GM21360 (cell line): ENCODE measurements at regions not wholly inside any gene's neighbourhood (a gene's known extent, or its start where the extent isn't known, plus 50 kb on each side); places are given as distances from the start of the nearest gene placed in this dataset.

Experiments used
- ATAC-seq: cut with Tn5 transposase; IDR thresholded peaks from one replicate; pipeline ENCODE4 v1.9.1; 2021; ENCODE audit warnings: mild to moderate bottlenecking, moderate library complexity; ENCODE audit not compliant: unreplicated experiment

DNA sequence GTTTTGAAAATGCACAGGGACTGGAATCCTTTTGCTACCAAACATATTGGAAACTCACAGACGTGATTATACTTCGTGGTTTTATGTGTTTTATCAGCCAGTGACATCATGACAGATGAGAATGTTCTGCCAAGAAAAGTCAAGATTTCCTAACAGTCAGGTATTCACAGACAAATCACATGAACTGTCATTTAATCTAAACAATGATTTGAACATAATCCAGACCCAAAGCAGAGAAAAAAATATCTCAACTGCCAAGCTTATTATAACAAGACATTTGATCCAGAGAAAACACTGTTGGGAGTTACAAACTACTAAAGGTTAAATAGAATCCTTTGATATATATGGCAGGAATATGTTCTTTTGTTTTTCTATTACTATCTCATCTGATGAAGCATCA lies 635.9 kb upstream of the FRG1 start:
- ATAC-seq = no peak

DNA sequence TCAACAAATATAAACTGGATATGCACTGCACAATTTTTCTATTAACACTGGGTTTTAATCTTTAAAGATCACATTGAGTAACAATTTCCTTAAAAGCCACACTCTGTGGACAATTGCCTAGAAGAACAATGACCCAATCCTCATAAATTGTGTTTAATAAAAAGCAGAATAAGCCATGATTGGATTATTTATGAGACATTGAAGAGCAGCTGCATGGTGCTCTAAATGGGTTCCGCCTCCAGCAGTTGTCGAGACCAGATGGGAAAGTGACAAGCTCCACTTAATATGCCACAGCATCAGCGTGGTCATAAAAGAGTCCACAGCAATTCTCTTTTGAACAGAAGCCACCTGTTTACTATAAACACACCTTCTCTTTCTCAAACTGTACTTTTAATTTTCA lies 635.2 kb upstream of the FRG1 start:
- ATAC-seq = no peak

DNA sequence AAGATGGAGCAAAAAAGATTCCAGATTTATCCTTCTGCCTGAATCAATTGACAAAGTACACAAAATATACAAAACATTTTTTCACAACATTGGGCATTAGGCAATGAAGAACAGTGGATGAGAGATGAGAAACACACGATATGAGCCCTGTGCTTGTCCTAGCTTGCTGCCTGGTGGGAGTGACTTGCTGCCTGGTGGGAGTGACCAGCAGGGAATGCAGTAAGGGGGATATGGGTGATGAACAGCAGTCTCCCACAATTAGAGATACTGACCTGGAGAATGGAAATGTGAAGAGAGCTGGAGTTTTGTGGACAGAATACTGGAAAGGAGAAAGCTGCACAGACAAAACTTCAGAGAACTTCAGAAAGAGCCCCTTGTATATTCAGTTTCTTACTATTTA lies 629.4 kb upstream of the FRG1 start:
- no peak for ATAC-seq

DNA sequence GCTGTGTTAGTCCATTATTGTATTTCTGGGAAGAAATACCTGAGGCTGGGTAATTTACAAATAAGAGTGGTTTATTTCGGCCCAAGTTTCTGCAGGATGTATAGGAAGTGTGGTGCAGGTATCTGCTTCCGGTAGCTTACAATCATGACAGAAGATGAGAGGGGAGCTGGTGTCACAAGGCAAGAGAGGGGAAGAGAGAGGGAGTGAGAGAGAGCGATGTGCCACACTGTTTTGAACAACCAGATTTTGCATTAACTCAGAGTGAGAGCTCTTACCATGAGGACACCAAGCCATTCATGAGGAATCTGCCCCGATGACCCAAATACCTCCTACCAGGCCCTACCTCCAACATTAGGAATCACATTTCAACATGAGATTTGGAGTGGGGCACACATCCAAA lies 627.6 kb upstream of the FRG1 start:
- ATAC-seq = no peak

DNA sequence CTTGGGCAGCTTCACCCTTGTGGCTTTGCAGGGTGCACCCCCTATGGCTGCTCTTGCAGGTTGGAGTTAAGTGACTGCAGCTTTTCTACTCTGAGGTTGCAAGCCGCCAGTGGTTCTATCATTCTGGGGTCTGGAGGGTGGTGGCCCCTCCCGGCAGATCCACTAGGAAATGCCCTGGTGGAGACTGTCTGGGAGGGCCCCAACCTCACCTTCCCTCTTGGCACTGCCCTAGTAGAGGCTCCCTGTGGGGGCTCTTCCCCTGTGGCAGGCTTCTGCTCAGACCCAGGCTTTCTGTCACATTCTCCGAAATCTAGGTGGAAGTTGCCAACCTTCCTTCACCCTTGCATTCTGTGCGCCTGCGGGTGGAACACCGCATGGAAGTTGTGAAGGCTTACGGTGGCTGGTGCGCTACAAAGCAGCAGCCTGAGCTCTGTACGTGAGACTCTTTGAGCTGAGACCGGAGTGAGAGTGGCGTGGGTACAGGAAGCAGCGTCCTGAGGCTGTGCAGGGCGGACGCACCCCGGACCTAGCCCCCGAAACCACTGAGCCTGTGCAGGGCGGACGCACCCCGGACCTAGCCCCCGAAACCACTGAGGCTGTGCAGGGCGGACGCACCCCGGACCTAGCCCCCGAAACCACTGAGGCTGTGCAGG lies 626.7 kb upstream of the FRG1 start:
- ATAC-seq = no peak

DNA sequence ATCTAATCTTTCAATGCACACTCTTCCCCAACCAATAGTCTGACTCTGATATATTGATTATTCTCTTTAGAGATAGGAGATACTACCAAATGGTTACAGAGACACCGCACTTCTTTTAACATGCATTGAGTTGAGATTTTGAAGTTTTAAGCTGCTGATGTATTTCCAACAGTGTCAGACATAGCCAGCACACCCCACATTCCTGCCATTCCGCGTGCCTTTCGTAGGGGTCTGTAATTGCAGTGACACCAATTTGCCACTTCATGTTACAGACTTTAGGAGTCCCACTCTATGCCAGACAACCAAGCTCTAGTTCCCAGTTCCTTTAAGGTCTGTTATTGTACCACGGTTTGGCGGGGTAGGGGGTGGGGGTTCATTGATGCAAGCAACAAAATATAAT lies 618.2 kb upstream of the FRG1 start:
- no peak for ATAC-seq

DNA sequence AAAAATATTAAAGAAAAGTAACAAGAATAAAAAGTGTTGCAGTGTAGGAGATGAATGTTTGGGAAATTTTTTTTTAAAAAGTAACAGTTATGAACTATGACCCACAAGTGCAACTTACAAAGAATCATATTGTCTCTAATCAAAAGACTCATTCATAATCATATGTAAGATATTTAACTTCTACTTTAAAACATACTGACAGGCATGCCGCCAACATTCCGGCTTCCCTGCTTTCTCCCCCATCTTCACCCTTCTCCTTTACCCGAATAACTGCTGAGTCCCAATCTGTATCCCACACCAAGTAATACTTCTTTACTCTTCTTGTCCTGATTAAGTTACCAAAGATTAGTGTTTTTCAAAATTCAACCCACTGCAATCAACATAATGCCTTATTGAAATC lies 598.8 kb upstream of the FRG1 start:
- no peak for ATAC-seq

DNA sequence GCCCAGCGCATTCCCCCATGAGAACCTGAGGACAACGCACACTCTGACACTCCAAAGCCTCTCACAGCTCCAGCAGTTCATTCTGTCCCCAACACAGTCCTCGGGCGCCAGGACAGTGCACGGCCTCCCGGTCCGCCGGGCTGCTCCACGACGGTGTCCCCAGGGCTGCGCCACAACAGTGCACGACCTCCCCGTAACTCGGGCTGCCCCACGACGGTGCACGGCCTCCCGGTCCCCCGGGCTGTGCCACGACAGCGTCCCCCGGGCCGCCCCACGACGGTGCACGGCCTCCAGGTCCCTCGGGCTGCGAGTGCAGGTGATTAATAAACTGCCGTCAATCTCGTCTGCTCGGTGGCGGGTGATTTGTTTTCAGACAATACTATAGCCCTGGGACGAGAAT lies 585.1 kb upstream of the FRG1 start:
- no peak for ATAC-seq

DNA sequence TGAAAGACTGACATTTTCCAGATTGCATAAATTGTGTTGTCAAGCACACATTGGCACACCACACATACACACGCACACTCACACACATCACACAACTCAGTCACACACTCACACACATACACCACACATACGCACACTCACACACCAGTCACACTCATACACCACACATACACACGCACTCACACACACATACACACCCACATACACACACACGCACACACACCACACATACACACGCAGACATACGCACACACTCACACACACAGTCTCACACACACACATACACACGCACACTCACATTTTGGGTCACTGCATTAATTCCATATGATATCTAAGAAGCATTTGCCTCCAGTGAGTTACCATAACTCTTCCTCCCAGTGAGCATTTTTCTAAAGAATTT lies 578.3 kb upstream of the FRG1 start:
- no peak for ATAC-seq

DNA sequence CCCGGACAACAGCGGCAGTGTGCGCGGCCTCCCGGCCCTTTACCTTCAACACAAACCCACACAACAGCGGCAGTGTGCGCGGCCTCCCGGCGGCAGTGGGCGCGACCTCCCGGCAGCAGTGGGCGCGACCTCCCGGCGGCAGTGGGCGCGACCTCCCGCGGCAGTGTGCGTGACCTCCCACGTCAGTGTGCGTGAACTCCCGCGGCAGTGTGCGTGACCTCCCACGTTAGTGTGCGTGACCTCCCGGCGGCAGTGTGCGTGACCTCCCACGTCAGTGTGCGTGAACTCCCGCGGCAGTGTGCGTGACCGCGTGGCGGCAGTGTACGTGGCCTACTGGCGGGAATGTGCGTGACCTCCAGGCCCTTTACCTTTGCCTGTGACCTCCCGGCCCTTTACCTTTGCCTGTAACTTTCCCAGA lies 576.6 kb upstream of the FRG1 start:
- ATAC-seq = no peak

DNA sequence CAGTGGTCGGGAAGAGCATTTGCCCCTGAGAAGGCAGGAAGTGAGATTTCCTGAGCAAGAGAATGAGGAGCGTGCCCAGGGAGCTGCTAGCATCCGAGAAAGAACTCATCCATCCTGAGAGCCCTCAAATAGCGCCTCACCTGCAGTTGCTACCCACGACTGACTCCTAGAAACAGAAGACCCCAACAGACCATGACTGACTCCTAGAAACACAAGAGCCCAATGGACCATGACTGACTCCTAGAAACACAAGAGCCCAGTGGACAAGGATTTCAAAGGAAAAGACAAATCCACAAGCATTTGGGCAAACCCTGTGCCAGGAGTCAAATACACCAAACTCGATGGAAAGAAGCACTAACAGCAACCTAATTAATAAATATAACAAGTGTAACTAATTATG lies 575.2 kb upstream of the FRG1 start:
- ATAC-seq = no peak

DNA sequence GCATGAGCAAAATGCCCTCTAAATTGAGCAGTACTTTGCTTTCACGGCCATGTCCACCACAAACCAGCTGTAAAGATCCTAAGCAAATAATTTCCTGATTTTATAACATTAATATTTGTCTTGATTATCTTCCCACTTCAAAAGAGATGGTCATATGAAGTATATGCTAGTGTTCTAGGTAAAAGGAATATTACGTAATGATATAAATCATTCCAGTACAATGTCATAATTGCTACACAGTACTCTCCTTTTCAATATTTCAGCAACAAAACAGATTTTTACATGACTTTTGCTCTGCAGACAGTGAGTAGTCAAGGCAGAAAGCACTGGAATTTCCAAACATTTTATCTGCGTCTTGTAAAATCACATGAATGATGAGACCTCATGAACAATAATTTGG lies 572.8 kb upstream of the FRG1 start:
- no peak for ATAC-seq

DNA sequence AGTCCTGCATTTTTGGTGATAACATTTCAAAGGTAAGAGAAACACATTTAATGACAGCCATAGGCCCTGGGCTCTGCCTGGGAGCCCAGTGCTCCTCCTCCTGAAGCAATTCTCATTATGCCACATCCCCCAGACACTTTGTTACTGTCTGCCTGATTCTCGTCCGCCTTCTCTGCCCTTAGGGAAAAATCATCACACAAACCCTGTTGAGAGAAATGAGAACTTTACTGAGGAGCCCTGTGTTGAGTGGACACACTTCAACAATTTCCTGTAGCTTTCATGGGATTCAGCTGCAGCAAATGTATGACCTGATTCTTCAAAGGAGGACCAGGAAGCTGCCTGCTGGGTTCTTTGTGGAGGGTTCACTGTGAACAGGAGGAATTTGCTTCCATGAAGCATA lies 566.5 kb upstream of the FRG1 start:
- no peak for ATAC-seq

DNA sequence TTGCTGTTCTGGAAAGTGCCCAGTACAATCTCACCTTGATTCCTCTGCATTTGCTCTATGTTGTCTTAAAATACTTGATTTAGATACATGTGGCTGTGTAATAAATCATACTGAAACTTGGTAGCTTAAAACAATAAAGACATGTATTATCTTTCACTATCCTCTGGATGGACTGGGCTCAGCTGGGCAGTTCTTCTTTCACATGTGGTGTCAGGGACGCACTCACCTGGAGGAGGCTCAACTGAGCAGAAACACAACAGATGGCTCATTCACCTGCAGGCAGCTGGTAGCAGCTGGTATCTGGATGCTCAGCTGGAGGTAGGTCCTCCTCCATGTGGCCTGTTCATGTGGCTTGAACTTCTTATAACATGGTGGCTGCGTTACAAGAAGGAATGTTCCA lies 563.8 kb upstream of the FRG1 start:
- ATAC-seq = no peak

DNA sequence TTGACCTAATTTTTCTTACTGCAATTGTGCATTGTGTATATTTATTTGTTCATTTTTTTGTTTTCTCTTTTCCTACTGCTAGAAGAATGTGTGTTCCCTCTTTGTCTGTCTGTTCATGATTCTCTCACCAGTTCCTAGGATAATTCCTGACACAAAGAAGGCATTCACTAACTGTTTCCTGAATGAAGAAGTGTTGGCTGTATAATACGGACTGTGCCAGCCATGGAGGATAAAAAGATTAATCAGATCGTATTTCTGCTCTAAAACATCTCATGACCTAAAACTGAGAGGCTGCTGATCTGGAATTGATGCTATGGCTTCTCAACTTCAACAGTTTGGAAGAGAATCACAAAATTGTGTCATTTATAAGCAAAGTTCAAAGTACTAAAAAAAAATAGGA lies 563.1 kb upstream of the FRG1 start:
- ATAC-seq = no peak

DNA sequence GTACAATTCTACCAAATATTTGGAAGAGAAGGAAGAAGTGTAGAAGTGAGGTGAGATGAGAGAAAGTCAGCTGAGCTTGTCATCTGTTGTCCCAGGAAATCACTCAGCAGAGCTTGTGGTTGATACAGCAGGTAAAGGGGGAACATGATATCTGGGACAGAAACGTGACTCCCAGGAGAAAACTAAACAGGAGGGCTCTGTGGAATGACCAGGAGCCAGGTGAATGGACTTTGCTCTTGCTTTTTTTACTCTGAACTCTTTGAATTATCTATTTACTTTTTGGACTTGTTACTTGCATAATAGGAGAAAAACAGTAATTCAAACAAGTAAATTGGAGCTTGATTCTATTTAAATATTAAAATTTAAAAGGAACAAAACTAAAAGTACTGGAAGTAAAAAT lies 555.6 kb upstream of the FRG1 start:
- no peak for ATAC-seq

DNA sequence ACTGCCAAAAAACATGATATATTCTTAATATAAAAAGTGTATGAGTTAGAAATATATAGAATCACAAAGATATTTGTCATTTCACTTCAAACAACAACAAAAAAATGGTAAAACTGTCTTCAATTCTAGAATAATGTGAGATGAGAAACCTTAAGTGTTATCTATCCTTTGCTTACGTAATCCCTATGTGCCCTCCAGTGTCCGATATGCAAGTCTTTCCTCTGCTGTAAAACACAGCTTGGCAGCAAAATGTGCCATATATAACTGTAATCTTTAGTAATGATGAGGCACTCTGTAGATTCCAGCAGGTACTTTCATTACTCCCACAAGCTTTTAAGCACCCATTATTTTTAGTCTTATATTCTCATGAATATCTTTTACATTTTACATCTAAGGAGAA lies 555.1 kb upstream of the FRG1 start:
- ATAC-seq = no peak

DNA sequence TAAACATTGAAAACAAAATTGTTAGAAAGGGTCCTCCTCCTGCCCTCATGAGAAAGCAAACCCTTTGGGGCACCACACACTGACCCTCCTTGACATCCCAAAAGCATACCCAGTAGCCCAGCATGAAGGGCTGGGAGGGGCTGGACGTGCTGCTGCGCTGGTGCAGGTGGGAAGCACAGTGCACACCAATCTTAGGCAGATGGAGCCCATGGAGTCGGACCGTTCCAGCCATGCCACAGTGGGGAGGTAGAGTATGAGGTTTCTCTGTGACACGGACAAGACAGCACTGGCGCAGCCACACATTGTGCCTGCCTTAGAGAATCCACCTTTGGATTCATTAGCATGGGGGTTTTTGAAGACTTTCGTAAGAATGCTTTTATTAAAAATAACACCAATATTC lies 544.2 kb upstream of the FRG1 start:
- no peak for ATAC-seq

DNA sequence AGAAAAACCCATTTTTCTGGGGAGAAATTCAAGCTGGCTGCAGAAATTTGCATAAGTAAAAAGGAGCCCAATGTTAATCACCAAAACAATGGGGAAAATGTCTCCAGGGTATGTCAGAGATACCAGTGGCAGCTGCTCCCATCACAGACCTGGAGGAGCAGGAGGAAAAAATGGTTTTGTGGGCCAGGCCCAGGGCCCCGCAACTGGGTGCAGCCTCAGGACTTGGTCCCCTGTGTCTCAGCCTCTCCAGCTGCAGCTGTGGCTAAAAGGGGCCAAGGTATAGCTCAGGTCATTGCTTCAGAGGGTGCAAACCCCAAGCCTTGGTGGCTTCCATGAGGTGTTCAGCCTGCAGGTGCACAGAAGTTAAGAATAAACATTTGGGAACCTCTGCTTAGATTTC lies 536.4 kb upstream of the FRG1 start:
- no peak for ATAC-seq

DNA sequence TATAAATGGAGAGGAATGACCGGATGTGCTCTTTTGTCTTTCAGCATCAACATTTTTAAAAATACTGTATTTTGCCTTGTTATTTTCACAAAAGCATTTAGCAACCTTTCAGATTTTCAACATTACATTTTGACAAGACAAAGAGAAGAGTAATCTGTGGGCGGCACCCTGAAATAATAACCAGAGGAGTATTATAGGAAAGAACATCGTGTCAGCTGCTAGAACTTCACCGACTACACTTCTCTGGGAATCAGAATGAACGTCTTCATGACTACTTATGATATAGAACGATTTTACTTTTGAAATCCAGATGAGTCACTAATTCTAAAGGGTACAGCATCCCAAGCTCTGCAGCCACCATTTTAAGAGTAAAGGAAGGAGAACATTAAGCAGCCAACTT lies 531.5 kb upstream of the FRG1 start:
- no peak for ATAC-seq

DNA sequence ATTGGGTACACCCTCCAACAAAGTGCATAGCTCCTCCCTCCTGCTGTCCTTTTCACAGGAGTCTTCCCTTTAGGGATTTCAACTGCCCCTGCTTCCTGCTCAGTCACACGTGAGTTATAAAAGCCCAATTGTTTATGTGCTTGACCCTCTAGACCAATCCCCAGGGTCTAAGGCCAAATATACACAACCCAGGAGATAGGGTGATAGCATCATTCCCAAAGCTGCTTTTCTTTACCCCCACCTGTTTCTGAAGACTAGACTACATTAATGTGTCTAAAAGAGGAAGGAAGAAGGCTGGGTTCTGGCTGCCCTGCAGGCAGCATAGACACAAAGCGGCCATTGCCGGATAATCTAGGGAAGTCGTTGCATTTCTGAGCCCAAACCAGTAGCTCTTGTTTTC lies 526.7 kb upstream of the FRG1 start:
- ATAC-seq = no peak

DNA sequence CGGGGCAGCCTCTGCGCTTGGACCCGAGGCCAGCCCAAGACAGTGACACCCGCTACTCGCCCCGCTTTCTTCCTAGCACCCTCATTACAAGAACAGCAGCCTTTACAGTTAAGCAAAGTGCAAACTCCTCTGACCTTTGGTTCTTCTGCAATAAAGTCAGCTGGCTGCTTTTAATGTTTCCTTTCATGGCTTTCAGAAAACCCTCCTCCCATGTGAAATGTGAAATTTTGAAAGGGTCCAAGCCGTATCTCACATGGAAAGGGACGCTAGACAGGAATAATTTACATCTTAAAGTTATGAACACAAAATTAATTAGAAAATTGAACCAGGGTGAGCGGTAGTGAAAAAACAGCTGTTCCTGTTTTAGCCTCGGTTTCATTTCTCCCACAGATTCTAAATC lies 520.1 kb upstream of the FRG1 start:
- ATAC-seq = no peak

DNA sequence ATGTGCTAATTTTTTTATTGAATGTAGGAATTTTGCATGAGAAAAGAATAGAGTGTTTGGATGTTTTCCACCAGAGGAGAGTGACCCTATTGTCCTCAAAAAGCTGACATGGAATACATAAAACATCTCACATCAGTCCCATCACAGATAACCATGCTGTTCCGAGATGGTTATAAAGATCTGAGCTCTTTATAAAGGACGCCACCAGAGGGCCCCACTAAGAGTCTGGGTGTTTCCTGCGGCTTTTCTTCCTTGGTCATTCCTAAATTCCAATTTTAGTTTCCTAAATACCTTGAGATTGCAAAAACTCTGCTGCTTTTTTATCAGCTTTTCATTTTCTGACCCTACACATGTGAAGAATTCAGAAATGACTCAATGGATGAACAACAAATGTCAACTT lies 504.5 kb upstream of the FRG1 start:
- no peak for ATAC-seq

DNA sequence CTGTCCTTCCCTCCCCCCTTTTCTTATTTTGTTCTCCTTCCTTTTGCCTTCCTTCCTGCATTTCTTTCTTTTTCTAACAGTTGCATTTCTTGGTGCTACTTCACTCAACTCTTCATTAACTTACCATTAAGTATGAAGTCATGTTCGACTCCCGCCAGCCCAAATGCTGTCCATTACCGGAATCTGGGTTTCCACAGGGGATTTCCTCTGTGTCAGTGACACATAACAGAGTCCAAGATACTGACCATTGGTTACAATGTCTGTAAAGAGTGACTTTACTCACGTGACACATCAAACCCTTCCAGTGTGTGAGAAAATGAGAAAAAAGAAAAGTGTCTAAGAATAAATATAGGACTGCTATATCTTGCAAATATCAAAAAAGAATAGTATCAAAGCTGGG lies 500.0 kb upstream of the FRG1 start:
- ATAC-seq = no peak
